Osteocyte (in vitro differentiated cells): ENCODE measurements at regions not wholly inside any gene's neighbourhood (a gene's known extent, or its start where the extent isn't known, plus 50 kb on each side); places are given as distances from the start of the nearest gene placed in this dataset.

Experiments
- DNase-seq: peaks from one replicate; pipeline ENCODE4 v3.0.0; 2021; ENCODE audit warnings: mixed read lengths; ENCODE audit not compliant: unreplicated experiment; ENCODE audit errors: extremely low spot score
- H3K27ac Mint-ChIP-seq: one replicate; pipeline ENCODE4 v1.8.0; 2021; ENCODE audit warnings: mild to moderate bottlenecking, mixed read lengths; ENCODE audit not compliant: unreplicated experiment
- H3K27me3 Mint-ChIP-seq: one replicate; pipeline ENCODE4 v1.8.0; 2021; ENCODE audit warnings: mixed read lengths; ENCODE audit not compliant: unreplicated experiment
- H3K36me3 Mint-ChIP-seq: one replicate; pipeline ENCODE4 v1.8.0; 2021; ENCODE audit warnings: mixed read lengths; ENCODE audit not compliant: unreplicated experiment
- H3K4me1 Mint-ChIP-seq: one replicate; pipeline ENCODE4 v1.8.0; 2021; ENCODE audit warnings: mixed read lengths; ENCODE audit not compliant: unreplicated experiment
- H3K4me3 Mint-ChIP-seq: one replicate; pipeline ENCODE4 v1.8.0; 2021; ENCODE audit warnings: mild to moderate bottlenecking, moderate library complexity, mixed read lengths; ENCODE audit not compliant: unreplicated experiment
- H3K9me3 Mint-ChIP-seq: one replicate; pipeline ENCODE4 v1.8.0; 2021; ENCODE audit warnings: mixed read lengths; ENCODE audit not compliant: unreplicated experiment
- TF ChIP-seq, protein P1 (sequence below): fragments of 200-600 bp; sonication (generic); IDR thresholded peaks from 2 replicates; pipeline ENCODE4 v1.5.0; 2021; ENCODE audit warnings: antibody characterized with exemption, mild to moderate bottlenecking, moderate library complexity

DNA sequence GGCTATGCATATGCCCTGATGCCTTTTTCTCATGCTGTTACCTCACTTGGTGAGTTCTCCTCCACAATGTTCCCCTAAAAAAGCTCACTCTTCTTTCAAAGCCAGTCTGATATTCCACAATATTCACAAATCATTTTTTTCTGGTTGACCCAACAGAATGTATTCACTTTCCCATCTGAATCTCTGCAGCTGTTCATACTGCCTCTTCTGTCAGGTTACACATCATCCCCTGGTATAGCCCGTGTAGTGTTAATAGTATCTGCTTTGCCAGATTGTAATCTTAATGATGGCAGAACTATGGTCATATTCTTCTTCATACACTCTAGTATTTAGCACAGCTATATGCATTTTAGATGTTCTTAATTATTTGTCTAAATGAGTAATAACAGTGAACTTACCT, 544.3 kb downstream of the EFNB2 start:
- H3K36me3 Mint-ChIP-seq: no peaks in the 10 kb centered on the region
- no peaks in the 10 kb centered on the region for H3K27me3 Mint-ChIP-seq

DNA sequence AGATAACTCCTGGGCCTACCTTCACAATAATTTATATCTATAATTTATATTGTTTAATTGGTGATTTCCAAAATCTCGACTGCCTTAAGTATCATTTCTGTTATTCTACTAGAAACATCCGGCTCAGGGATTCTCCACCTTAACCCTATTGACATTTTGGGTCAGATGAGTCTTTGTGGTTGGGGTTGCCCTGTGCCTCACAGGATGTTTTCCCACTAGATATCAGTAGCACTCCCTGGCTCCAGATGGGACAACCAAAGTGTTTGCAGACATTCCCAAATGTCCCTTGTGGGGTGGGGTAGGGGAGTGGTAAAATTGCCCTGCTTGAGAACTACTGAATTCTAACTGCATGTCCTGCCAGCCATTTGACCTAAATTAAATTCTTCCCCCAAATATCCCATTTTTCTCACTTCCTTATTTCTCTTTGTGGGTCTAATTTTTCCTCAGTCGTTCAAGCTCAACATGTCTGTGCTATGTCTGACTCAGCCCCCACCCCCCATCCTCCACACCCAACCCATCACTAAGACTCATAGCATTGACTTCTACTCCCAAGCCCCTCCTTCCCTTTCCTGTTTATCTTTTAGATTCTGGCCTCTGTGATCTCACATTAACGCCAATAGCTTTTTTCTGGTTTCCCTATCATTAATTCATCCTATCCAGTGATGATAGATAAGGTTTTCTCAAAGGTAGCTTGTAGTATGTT, 545.1 kb downstream of the EFNB2 start:
- TF ChIP-seq, protein P1, sequence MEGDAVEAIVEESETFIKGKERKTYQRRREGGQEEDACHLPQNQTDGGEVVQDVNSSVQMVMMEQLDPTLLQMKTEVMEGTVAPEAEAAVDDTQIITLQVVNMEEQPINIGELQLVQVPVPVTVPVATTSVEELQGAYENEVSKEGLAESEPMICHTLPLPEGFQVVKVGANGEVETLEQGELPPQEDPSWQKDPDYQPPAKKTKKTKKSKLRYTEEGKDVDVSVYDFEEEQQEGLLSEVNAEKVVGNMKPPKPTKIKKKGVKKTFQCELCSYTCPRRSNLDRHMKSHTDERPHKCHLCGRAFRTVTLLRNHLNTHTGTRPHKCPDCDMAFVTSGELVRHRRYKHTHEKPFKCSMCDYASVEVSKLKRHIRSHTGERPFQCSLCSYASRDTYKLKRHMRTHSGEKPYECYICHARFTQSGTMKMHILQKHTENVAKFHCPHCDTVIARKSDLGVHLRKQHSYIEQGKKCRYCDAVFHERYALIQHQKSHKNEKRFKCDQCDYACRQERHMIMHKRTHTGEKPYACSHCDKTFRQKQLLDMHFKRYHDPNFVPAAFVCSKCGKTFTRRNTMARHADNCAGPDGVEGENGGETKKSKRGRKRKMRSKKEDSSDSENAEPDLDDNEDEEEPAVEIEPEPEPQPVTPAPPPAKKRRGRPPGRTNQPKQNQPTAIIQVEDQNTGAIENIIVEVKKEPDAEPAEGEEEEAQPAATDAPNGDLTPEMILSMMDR: no peak
- no peaks in the 10 kb centered on the region for H3K27me3 Mint-ChIP-seq
- peaks cover 15% of the 10 kb centered on the region for H3K4me1 Mint-ChIP-seq
- DNase-seq: no peak
- no peaks in the 10 kb centered on the region for H3K36me3 Mint-ChIP-seq
- no peak overlapping the region for H3K4me3 Mint-ChIP-seq
- no peak overlapping the region for H3K27ac Mint-ChIP-seq
- H3K9me3 Mint-ChIP-seq: peaks cover 4% of the 10 kb centered on the region

More for the DNA sequence above, 544.3 kb downstream of the EFNB2 start:
- no peak overlapping the region for H3K27ac Mint-ChIP-seq
- DNase-seq: no peak
- H3K4me1 Mint-ChIP-seq: peaks cover 15% of the 10 kb centered on the region
- no peak overlapping the region for H3K4me3 Mint-ChIP-seq
- TF ChIP-seq, protein P1: no peak
- peaks cover 4% of the 10 kb centered on the region for H3K9me3 Mint-ChIP-seq

DNA sequence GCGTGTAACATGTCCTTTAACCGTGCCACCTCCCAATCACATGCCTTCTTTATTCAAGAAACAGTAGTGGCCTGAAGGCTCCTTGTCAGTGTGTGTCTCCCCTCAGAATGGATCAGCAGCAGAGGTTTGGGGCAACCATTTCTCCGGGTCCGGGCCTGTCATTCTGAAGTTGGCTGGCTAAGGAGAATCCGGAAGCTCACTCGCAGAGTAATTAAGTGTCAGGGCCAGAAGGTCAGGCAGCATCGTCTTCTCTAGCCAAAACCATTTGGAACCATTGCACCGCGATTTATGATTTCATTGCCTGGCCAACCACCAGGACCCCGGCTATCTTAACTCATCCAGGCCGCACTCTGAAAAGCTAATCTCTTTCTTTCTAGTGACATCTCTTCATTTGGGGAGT, 550.8 kb downstream of the EFNB2 start:
- Mint-ChIP-seq H3K27me3 (no peaks in the 10 kb centered on the region), H3K36me3 (no peaks in the 10 kb centered on the region), H3K4me1 (peaks cover 2% of the 10 kb centered on the region), H3K4me3 (no peak overlapping the region), H3K9me3 (no peaks in the 10 kb centered on the region), H3K27ac (no peak overlapping the region)
- DNase-seq: no peak
- TF ChIP-seq, protein P1: no peak

- Mint-ChIP-seq H3K9me3 (no peaks in the 10 kb centered on the region), H3K4me1 (peaks cover 5% of the 10 kb centered on the region), H3K27me3 (no peaks in the 10 kb centered on the region), H3K27ac (no peak overlapping the region), H3K36me3 (no peaks in the 10 kb centered on the region), H3K4me3 (no peak overlapping the region)
- no peak for DNase-seq
- TF ChIP-seq, protein P1: no peak
These were observed 551.2 kb downstream of the EFNB2 start for GRCh38 chr13:105984236-105984635.

DNA sequence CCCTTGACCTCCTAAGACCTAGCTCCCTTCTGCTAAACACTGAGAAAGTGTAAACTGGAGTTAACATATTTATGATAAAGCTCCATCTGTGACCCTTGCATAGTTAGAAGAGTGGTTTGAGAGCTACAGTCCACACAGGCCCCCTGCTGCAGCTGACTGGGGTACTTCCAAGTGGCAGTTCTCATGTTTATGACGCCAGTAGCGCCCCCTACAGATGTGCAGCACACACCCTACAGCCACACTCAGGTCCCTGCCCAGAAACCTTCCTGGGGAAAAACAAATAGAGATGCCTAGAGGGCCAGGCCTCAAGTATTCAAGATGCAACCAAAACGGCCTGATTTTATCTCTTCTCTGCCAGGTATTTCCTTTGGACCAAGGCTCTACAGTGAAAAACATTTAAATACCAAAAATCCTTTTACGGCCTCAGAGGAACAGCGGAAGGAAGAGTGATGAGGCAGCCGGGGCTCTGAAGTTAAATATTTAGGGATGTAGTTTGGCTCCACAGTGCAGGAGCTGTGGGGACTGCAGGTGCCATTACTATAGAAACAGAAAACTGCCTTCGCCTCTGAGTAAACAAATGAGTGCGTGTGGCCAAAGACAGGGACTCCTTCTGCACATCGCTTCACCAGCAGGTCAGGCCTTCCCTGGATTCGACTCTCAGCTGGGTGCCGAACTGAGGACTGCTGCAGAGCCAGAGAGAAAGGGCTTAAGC, 553.1 kb downstream of the EFNB2 start:
- H3K27ac Mint-ChIP-seq: no peak overlapping the region
- no peak overlapping the region for H3K4me3 Mint-ChIP-seq
- peaks cover 5% of the 10 kb centered on the region for H3K4me1 Mint-ChIP-seq
- no peak for DNase-seq
- H3K9me3 Mint-ChIP-seq: no peaks in the 10 kb centered on the region
- H3K27me3 Mint-ChIP-seq: no peaks in the 10 kb centered on the region
- no peaks in the 10 kb centered on the region for H3K36me3 Mint-ChIP-seq
- TF ChIP-seq, protein P1: no peak
